Stimulated activated CD8-positive, alpha-beta memory T cell treated with anti-CD3 and anti-CD28 coated beads, Interleukin-2, amount 100 ng/mL, for 48 hours (primary cell): ENCODE measurements at regions not wholly inside any gene's neighbourhood (a gene's known extent, or its start where the extent isn't known, plus 50 kb on each side); places are given as distances from the start of the nearest gene placed in this dataset.
"Not testable (repeated sequence)": the region's sequence is repeated elsewhere in the genome, so short reads cannot be mapped to it uniquely, and the experiment has no call there.

Source experiments
- DNase-seq, 2 donors: peaks; one replicate each; pipeline ENCODE4 v3.0.0-alpha.2; 2020; ENCODE audit warnings: low read depth in 2 of 2

DNA sequence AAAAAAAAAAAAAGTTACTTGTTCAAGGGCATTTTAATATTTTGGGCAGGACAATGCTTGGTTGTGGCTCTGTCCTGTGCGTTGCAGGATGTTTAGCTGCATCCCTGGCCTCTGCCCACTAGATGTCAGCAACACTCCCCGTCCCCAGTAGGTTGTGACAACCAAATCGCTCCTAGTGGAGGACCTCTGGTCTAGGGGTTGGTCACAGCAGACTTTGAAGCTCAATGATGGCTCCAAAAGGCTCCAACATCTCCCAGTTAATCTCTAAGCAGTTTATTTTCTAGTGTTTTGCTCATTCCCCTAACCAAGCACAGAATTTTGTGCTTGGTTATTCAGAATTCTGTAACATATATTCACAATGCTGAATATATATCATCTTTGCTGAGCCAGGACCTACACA, 67.0 kb downstream of the CHRNA1 start:
- peak; percentile 39 to 50 for DNase-seq

DNA sequence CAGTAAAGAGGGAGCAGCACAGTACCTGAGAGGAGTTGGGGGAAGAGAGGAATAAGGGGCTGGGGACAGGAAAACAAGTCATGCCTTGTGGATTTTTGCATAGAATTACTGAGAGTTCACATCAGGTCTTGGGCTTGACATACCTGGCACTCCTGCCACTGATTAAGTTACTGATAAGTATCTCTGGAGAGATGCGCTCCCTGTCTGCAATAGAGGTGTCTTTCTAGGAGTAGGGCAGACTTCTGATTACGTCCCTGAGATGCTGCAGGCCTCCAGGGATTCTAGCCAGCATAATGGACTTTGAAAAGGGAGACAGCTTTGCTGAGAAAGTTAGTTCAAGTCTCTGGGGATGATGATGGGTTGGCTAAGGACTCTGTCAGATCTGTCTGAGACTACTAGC, 69.4 kb downstream of the CHRNA1 start:
- DNase-seq: no peak

DNA sequence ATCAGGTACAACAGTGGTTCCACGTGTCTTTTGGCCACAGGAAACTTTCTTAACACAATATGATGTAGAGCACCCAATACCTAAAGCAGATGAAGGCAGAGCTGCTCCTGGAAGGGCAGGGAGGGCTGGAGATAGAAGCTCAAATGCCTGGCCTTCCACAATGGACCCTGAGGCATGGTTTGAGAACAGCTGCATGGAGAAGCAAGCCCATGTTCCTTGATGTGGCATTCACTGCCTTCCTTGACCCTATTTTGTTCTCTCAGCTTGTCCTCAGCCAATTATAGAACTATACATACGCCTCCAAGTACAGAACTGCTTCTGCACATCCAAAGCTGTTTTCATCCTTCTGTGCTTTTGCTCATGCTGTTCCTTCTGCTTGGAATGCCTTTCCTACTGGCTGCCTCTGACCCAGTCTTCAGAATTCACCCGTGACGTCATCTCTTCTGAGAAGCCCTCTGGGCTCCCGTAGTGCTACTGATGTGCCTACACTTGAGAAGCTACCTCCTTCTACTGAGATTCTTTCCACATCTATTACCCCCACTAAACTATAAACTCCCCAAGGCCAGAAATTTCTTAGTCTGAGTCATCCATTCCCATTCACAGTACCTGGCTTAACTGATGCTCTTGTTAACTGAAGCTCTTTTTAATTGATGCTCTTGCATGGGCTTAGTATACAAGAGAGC, 69.9 kb downstream of the CHRNA1 start:
- no peak for DNase-seq

DNA sequence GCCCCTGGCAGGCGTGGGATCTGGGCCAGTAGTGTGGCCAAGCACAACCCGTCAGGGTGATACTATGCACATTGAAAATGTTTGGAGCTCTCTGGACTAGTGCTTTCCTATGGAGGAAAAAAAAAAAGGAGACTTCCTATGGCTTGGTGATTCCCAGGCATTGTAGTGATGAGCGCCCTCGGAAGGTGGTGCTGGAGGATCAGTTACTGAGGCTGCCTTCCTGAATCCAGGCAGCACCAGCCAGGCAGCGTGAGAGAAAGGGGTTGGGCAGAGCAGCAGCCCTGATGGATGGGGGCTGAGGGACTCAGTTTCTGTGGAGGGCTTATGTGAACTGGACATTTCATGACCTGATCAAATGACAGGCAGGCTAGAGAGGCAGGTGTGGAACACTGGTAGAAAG, 70.9 kb downstream of the CHRNA1 start:
- no peak for DNase-seq

DNA sequence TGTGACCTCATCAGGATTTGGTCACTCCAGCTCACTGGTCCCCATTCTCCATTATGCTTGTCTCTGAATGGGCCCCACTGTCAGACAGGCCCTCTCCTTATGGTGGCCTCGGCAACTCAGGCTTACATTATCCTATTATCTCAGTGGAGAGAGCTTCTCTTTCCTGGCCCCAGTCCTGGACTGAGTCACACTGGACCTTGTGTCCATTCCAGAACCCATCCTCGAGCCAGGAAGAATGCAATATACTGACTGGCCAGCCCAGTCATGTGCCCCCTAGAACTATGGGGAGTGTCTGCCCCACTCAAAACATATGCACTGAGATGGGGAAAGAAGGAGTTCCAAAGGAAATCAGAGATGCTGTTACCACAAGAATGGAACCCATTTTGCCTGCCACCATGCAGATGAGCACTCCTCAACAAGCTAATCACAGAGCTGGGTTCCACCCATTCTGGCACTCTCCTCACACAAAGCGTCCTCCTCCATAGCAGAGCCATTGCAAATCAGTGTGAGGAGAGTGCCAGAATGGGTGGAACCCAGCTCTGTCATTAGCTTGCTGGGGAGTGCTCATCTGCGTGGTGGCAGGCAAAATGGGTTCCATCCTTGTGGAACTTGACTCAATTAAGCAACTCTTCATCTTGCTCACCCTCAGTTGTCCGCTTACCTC, 71.9 kb downstream of the CHRNA1 start:
- DNase-seq: no peak

DNA sequence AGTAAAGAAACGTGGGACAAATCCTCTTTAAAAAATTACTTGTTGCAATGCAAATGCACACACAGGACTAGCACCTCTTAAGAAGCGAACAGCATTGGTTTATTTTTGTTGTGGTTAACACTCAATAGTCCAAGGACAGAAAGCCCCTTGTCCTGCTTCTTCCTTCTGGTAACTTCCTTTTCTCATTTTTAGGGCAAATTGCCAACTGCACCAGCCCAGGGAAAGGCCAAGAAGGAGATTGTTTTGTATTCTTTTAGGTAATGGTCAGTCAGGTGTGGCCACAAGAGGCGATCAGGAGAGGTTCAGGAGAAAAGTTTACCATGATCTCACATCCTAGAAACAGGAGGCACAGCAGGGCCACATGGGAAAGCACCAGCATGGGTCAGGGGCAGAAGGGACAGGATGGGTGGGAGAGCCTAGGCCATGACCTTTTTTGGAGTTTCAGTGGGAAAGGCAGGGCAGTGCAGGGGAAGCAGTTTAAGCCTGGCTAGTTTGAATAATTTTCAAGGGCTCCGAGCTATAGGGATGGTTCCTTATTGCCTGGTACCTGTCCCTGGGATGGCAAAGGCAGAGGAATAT, 73.0 kb downstream of the CHRNA1 start:
- no peak for DNase-seq

DNA sequence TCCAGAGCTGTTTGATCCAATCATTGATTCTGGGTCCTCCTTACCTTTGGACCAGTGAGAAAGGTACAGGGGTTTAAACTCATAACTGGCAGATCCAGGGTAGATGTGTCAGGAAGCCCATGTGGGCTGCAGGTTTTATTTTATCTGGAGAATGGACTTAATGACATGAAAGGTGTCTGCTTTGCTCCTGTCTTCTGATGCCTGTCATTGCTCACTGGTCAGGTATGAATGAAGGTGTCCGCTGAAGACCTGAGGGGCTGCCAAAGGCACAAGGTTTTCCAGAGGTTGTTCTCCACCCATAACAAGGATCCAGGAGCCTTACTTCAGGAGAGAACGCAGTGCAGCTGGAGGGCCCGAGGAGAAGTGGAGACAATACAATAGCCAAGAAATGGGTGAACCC, 74.2 kb downstream of the CHRNA1 start:
- no peak for DNase-seq

DNA sequence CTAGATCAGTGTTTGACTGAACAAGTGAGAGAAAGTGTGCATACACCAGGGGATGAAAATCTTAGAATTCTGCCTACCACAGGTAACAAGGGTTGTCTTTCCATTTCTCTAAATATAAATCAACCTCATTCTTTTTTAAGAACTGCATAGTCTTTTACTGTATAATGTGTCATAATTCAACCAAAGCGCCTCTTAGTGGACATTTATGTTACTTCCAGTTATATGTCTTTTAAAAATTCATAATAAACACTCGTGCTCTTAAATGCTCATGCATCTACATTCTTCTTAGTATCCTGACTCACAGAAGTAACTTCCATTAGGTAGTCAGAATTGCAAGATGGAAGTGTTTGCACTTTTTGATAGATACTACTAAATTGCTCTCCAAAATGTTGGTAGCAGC, 76.2 kb downstream of the CHRNA1 start:
- no peak for DNase-seq

DNA sequence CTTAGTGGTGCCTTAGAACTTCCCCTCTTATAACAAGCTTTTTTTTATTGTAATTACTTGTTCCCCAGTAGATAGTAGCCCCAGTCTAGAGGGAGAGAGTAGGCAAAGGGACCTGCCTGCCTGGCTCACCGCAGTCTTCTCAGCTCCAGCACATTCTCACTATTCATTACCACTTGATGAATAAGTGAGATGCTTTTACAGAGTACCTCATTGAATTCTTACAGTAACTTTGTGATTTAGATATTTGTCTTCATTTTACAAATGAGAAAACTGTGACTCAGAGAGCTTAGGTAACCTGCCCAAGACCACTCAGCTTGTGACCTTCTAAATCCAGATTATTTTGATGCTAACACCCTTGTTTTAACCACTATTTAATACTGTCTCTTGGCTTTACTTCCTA, 77.8 kb downstream of the CHRNA1 start:
- DNase-seq: no peak

DNA sequence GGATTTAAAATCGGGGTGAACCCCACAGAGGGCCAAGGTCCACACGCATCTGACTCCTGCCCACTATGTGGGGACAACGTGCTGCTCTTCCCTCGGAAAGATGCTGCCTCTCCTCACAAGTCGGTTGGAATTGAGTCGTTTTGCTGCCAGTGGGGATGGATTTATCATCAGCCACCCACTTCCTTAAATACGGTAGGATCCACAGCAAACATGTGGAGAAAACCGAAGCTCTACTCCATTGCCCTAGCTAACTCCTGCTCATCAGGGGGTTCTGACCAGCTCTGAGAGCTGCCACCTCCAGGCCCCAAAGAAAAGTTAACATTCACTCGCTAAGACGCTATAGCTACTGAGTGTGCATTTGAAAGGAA, 80.9 kb downstream of the CHRNA1 start:
- no peak for DNase-seq

DNA sequence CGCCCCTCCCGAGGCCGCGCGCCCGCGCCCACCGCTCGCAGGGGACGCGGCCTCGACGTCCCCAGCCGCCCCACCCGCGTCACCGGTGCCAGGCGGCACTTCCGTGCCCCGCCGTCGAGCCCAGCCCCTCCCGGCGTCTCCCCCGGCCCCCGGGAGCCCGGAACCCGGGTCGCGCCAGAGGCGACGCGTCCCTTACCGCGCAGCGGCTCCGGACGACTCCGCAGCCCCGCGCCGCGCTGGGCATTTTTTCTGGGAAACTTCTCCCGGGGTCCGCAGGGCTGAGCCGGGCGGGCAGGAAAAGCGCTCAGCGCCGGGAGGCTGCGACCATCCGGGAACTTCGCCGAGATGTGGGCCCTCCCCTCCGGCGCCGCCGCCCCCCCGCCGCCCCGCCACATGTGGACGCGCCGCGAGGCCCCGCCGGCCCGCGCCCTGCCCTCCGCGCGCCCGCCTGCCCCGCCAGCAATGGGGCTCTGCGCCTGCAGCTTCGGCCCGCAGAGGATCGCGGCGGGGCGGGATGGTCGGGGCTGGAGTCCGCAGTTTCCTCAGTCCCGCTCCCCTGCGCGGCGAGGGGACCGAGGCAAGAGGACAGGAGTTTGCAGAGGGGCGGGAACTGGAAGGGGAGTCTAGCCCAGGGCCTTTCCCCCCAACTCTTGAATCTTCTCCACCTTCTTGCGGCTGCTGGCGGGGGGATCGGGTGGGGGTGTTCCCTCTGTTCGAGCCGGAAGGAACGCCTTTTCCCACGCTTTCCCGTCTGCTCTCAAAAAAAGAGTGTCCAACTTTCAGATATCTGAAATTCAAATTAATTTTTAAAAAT, 81.5 kb downstream of the CHRNA1 start:
- DNase-seq: peak; percentile 30 to 57

DNA sequence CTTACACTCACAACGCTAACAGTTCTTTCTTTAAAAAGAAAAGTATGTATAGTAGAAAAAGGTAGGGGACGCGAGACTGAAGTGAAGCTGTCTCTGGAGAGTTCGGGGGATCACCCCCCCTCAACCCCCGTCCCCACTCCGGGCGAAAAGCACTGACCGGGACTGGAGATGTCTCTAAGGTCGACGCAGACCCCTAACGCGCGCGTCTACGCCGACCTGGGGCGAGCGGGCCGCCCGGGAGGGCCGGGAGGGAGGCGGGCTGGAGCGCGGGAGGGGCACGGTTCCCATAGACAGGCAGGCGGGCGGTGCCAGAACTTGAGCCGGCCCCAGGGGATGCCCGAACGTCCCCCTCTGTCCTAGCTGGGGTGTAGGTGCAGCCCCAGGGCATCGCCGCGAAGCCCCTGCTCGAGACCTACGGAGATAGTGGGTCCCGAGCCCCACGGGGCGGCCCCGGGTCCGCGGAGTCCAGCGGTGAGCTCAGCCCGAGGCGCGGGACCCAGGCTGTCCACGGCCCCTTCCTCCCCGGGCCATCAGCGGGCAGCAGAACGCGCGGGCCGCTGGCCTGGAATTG, 82.2 kb downstream of the CHRNA1 start:
- peak; percentile 22 to 29 for DNase-seq

DNA sequence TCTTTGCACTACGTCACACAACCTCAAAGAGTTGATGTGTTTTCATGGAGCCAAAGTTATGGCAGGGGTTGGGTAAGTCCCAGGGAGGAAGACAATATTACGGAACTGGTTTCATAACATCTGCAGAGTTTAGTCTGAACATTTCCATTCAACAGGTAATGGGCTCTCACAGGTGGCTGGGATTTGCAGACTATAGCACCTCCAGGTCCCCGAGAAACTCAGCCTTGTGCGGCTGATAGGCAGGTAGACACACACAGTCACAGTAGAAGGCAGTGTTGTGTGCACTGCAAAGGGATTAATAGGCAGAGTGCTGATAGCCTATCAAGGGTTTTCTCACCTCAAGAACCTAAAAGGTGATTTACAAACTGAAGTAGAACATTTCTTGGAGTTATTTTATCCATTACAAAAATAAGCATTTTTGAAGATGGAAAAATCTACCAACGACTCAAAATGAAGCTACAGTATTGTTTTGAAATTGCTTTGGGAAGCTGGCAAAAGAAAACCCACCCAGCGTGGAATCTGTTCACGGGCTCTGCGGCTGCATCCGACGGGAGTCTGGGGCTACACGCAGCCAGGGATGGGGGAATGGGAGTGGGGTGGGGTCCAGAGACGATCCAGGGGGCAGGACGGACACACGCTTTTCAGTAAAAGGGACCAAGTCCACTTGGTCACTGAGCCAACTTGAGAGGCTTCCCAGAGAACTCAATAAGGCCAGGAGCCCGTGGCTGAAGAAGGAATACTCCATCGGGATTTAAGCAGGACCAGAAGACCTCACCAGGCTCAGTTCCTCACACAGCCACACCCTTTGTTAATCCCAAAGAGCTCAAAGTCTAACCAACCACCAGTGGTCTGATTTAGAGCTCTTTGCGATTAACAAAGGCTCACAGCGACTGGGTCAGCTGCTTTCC, 82.9 kb downstream of the CHRNA1 start:
- no peak for DNase-seq

DNA sequence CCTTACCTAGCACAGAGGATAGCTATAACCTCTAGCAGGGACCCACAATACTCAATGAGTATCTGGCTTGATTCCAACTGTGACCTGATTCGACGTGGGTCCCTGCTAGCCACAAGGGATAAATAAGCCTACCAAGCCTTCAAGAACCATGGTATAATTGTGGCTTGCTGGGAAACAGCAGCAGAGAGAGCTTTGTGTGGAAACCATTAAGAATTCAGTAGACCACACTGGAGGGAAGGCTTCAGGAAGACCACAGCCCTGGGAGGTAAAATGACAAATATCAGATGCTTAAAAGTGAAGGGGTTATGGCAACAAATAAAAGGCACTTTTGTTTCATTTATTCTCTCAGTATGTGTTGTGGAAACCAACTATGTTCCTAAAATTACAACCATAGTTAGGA, 82.6 kb upstream of the WIPF1 start:
- no peak for DNase-seq

DNA sequence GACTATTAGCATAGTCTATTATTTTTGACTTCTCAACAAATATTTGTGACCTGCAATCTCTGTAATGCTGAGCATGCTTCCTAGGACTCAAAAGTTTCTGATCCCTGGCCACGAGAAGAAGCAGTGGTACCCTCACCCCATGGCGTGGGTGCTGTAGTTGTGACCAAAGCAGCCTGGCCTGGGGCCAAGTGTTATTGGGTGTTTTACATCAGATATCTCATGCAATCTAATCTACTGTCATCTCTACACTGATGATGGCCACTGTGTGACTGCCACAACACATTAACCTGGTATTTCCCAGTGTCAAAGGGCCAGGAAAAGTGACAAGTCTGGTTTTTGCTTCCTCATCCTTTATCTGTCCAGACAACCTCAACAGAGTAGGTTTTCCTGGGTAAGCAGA, 80.8 kb upstream of the WIPF1 start:
- DNase-seq: no peak

DNA sequence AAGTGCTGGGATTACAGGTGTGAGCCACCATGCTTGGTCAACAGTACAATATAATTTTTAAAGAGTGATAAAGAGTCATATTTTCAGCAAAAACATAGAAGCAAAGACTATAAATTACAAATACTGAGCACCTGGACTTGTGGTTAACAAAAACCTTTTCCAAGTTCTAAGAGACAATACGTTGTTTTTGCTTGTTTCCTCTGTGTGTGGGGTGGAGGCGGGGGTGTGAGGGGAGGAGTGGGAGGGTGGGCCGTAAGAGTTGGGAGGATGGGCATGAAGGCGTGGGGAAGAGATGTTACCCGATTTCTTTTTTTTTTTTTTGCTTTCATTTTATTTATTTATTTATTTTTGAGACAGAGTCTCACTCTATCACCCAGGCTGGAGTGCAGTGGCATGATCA, 78.0 kb upstream of the WIPF1 start:
- no peak for DNase-seq

DNA sequence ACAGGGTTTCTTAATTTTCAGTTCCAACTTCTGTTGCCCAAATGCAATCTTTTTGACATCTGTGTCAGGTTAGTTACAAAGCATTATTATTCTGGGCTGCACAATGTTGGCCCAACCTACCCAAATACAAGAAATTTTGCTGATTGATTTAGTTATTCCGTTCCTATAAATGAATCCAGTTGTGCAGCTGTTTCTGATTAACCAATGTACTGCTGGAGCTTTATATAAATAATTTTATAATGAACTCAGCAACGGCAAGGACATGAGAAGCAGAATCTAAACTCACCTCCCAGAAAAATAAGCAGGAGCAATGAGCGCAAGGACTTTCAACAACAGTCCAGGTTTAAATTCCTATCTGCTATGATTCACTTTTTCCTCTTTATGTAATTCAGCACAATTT, 76.3 kb upstream of the WIPF1 start:
- no peak for DNase-seq

DNA sequence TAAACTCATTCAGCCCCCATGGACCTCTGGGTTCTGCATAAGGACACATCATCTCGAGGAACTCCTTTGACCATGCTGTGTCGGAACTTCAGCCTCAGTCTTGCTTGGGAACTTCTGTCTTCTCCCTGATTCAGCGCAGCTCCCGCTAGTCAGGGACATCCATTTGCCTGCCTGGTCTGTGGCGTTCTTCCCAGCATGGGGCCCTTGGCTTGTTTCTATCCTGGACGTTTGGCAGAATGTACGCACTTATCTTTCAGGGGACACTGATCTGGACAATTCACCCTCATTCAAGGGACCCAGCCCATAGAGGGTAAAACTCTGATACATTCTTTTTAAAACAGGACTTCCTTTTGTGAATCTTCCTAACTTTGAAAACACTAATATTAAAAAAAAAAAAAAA, 75.8 kb upstream of the WIPF1 start:
- no peak for DNase-seq

DNA sequence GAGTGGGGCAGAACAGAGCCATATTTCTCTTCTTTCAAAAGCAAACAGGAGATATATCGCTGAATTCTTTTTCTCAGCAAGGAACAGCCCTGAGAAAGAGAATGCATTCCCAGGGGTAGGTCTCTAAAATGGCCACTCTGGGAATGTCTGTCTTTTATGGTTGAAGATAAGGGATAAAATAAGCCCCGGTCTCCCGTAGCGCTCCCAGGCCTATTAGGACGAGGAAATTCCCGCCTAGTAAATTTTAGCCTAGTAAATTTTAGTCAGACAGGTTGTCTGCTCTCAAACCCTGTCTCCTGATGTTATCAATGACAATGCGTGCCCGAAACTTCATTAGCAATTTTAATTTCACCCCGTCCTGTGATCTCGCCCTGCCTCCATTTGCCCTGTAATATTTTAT, 73.9 kb upstream of the WIPF1 start:
- not testable (repeated sequence) for DNase-seq

DNA sequence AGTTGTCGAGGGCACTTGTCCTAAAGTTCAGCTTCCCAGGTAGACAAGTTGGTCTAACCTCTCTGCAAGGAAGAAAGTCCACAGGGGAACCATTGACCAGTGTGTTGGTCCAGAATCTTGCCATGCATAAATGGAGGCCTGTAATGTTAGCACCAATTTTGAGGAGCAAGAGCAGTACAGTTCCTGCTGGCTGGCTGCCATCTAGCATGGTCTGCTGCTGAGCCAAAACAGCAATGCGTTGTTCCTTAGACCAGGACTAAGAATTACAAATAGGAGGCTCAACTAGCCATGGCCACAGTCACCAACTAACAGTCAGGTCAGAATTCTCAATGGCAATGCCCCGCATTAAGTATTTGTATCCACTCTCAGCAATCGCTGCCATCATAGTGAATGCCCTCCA, 72.8 kb upstream of the WIPF1 start:
- no peak for DNase-seq

DNA sequence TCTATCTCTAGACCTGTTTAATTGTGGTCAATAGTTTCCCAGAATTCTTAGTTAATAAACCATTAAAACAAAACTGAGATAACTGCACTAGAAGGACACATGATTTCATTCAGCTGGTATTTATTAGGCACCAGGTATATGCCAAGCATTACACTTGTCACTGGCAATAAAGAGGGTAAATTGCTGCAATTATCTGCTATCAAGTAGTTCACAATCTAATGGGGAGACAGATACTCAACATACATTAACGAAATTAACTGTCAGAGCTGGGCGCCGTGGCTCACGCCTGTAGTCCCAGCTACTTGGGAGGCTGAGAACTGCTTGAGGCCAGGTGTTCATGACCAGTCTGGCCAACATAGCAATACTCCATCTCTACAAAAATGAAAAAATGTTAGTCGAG, 71.7 kb upstream of the WIPF1 start:
- DNase-seq: no peak
